ENCODE measurements at regions not wholly inside any gene's neighbourhood (a gene's known extent, or its start where the extent isn't known, plus 50 kb on each side); places are given as distances from the start of the nearest gene placed in this dataset.

GRCh38 chr5:110031402-110032140, 341.8 kb downstream of the MAN2A1 start:
- no peak for DNase-seq (ENCODE audit: low read depth)

- no peak for DNase-seq (ENCODE audit: low read depth)
These were observed 342.6 kb downstream of the MAN2A1 start for GRCh38 chr5:110032376-110032775.

GRCh38 chr5:110034056-110034600, 344.4 kb downstream of the MAN2A1 start:
- DNase-seq (ENCODE audit: low read depth): no peak

GRCh38 chr5:110038297-110038997, 348.7 kb downstream of the MAN2A1 start:
- DNase-seq (ENCODE audit: low read depth): no peak

- no peak for DNase-seq (ENCODE audit: low read depth)
These were observed 350.5 kb downstream of the MAN2A1 start for GRCh38 chr5:110040178-110040577.

GRCh38 chr5:110043025-110043424, 353.3 kb downstream of the MAN2A1 start:
- no peak for DNase-seq (ENCODE audit: low read depth)

- DNase-seq (ENCODE audit: low read depth): no peak
These were observed 355.4 kb downstream of the MAN2A1 start for GRCh38 chr5:110045158-110045557.

- no peak for DNase-seq (ENCODE audit: low read depth)
These were observed 358.8 kb downstream of the MAN2A1 start for GRCh38 chr5:110048491-110048890.

- DNase-seq (ENCODE audit: low read depth): no peak
These were observed 360.1 kb downstream of the MAN2A1 start for GRCh38 chr5:110049816-110050215.

- DNase-seq (ENCODE audit: low read depth): no peak
These were observed 361.1 kb downstream of the MAN2A1 start for GRCh38 chr5:110050640-110051345.

GRCh38 chr5:110053205-110053604, 363.5 kb downstream of the MAN2A1 start:
- DNase-seq (ENCODE audit: low read depth): no peak

- DNase-seq (ENCODE audit: low read depth): no peak
These were observed 364.1 kb downstream of the MAN2A1 start for GRCh38 chr5:110053824-110054223.

GRCh38 chr5:110054240-110054639, 364.5 kb downstream of the MAN2A1 start:
- DNase-seq (ENCODE audit: low read depth): peak; percentile 9

- no peak for DNase-seq (ENCODE audit: low read depth)
These were observed 365.6 kb downstream of the MAN2A1 start for GRCh38 chr5:110055302-110055701.

GRCh38 chr5:110056580-110057114, 366.9 kb downstream of the MAN2A1 start:
- DNase-seq (ENCODE audit: low read depth): no peak

- no peak for DNase-seq (ENCODE audit: low read depth)
These were observed 368.4 kb downstream of the MAN2A1 start for GRCh38 chr5:110058175-110058574.

- DNase-seq (ENCODE audit: low read depth): no peak
These were observed 372.5 kb downstream of the MAN2A1 start for GRCh38 chr5:110062246-110062645.

- no peak for DNase-seq (ENCODE audit: low read depth)
These were observed 374.2 kb downstream of the MAN2A1 start for GRCh38 chr5:110063640-110064602.

- no peak for DNase-seq (ENCODE audit: low read depth)
These were observed 375.0 kb downstream of the MAN2A1 start for GRCh38 chr5:110064603-110065268.

GRCh38 chr5:110070836-110071235, 381.1 kb downstream of the MAN2A1 start:
- DNase-seq (ENCODE audit: low read depth): no peak

- no peak for DNase-seq (ENCODE audit: low read depth)
These were observed 382.9 kb downstream of the MAN2A1 start for GRCh38 chr5:110072651-110073050.
